Aorta (tissue), 5 donors: ENCODE measurements at regions not wholly inside any gene's neighbourhood (a gene's known extent, or its start where the extent isn't known, plus 50 kb on each side); places are given as distances from the start of the nearest gene placed in this dataset.

Source experiments
- ATAC-seq: fragments of 200-7000 bp; cut with Tn5 transposase; one replicate; pipeline ENCODE4 v1.9.1; 2022; ENCODE audit warnings: moderate library complexity; ENCODE audit not compliant: low FRiP score
- DNase-seq, 2 donors: peaks; one replicate each; pipeline ENCODE4 v3.0.0-alpha.2; 2020
- H3K27ac ChIP-seq, 2 donors: one replicate each; pipeline ENCODE4 v1.5.1; 2013; ENCODE audit warnings: low read length in 2 of 2, mild to moderate bottlenecking in 2 of 2, moderate library complexity in 2 of 2, control low read depth in 1 of 2, inconsistent platforms in 1 of 2, low read depth in 1 of 2
- H3K27me3 ChIP-seq, 2 donors: one replicate each; pipeline ENCODE4 v1.6.1; 2013; ENCODE audit warnings: control low read depth in 1 of 2, low read length in 1 of 2, mild to moderate bottlenecking in 1 of 2, moderate library complexity in 1 of 2; ENCODE audit not compliant: insufficient read depth in 2 of 2, control insufficient read depth in 1 of 2
- H3K36me3 ChIP-seq, 2 donors: one replicate each; pipeline ENCODE4 v1.6.1; 2013; ENCODE audit warnings: control low read depth in 1 of 2, low read length in 1 of 2, mild to moderate bottlenecking in 1 of 2; ENCODE audit not compliant: insufficient read depth in 2 of 2, control insufficient read depth in 1 of 2
- H3K4me1 ChIP-seq, 2 donors: one replicate each; pipeline ENCODE4 v1.6.1; 2013; ENCODE audit warnings: low read length in 2 of 2, control low read depth in 1 of 2, mild to moderate bottlenecking in 1 of 2, moderate library complexity in 1 of 2; ENCODE audit not compliant: insufficient read depth in 2 of 2, control insufficient read depth in 1 of 2
- H3K4me3 ChIP-seq, 2 donors: one replicate each; pipeline ENCODE4 v1.5.1; 2013; ENCODE audit warnings: low read length in 2 of 2, control low read depth in 1 of 2, mild to moderate bottlenecking in 1 of 2
- H3K9me3 ChIP-seq: one replicate; pipeline ENCODE4 v1.6.1; 2013; ENCODE audit warnings: mild to moderate bottlenecking, low read length; ENCODE audit not compliant: control insufficient read depth
- WGBS, 2 donors: extraction: QIAGEN DNeasy Blood & Tissue Kit; methylation state at CpG; one replicate each; pipeline ENCODE4 v1.1.7; 2013; 5-methylcytosine and 5-hydroxymethylcytosine counted together
- intact Hi-C, 2 donors: fragments of 100-400 bp; cut with DNase I; formaldehyde crosslinking; loops; one replicate each; pipeline versions ENCODE4 v1.14.2 to v1.15.0; 2022
- donor health status: healthy with polysubstance abuse.
- donor health status: Bipolar disorder and iron deficiency.
- donor health status: DM: no; HTN: no; CAD: no.
- donor health status: DM: no; HTN: no; CAD: no.
- donor health status: DM: yes; HTN: yes; CAD: no.

GRCh38 chr11:23997356-23997755 lies 499.5 kb upstream of the LUZP2 start:
- ATAC-seq (no peak), DNase-seq (no peak)
- Histone ChIP-seq H3K4me3 (no peak overlapping the region), H3K4me1 (no peaks in the 10 kb centered on the region), H3K27ac (no peak overlapping the region), H3K27me3 (no peaks in the 10 kb centered on the region), H3K9me3 (no peaks in the 10 kb centered on the region), H3K36me3 (no peaks in the 10 kb centered on the region)
- intact Hi-C loops = no loop called here
- WGBS, 2 donors = 92 to 96% methylated on average over 1 of the region's 1 CpG

- Histone ChIP-seq H3K36me3 (no peaks in the 10 kb centered on the region), H3K27ac (no peak overlapping the region), H3K27me3 (no peaks in the 10 kb centered on the region), H3K9me3 (no peaks in the 10 kb centered on the region), H3K4me3 (no peak overlapping the region), H3K4me1 (no peaks in the 10 kb centered on the region)
- no peak for DNase-seq
- no peak for ATAC-seq
- intact Hi-C loops = no loop called here
Observed at GRCh38 chr11:24005202-24005876, 491.5 kb upstream of the LUZP2 start.

- DNase-seq (no peak), ATAC-seq (no peak)
- 76 to 85% methylated on average over 3 of the region's 3 CpGs for WGBS, 2 donors
- Histone ChIP-seq H3K4me3 (no peak overlapping the region), H3K9me3 (no peaks in the 10 kb centered on the region), H3K36me3 (no peaks in the 10 kb centered on the region), H3K27me3 (no peaks in the 10 kb centered on the region), H3K27ac (no peak overlapping the region), H3K4me1 (no peaks in the 10 kb centered on the region)
- intact Hi-C loops = no loop called here
Observed at GRCh38 chr11:24043842-24044241, 453.0 kb upstream of the LUZP2 start.

GRCh38 chr11:24046731-24047130 lies 450.1 kb upstream of the LUZP2 start:
- 60 to 67% methylated on average over 1 of the region's 1 CpG for WGBS, 2 donors
- H3K4me3 ChIP-seq = no peak overlapping the region
- no peaks in the 10 kb centered on the region for H3K4me1 ChIP-seq
- no peak overlapping the region for H3K27ac ChIP-seq
- DNase-seq (no peak), ATAC-seq (no peak)
- H3K36me3 ChIP-seq = no peaks in the 10 kb centered on the region
- no peaks in the 10 kb centered on the region for H3K27me3 ChIP-seq
- no peaks in the 10 kb centered on the region for H3K9me3 ChIP-seq
- intact Hi-C loops = no loop called here

GRCh38 chr11:24056051-24056450 lies 440.8 kb upstream of the LUZP2 start:
- H3K9me3 ChIP-seq = no peaks in the 10 kb centered on the region
- intact Hi-C loops = no loop called here
- no peak overlapping the region for H3K4me3 ChIP-seq
- no peak for ATAC-seq
- no peaks in the 10 kb centered on the region for H3K4me1 ChIP-seq
- no peaks in the 10 kb centered on the region for H3K27me3 ChIP-seq
- H3K27ac ChIP-seq = no peak overlapping the region
- no peaks in the 10 kb centered on the region for H3K36me3 ChIP-seq
- no peak for DNase-seq

- ATAC-seq (no peak), DNase-seq (no peak)
- Histone ChIP-seq H3K9me3 (no peaks in the 10 kb centered on the region), H3K36me3 (no peaks in the 10 kb centered on the region), H3K4me3 (no peak overlapping the region), H3K4me1 (no peaks in the 10 kb centered on the region), H3K27ac (no peak overlapping the region), H3K27me3 (no peaks in the 10 kb centered on the region)
- 79 to 90% methylated on average over 3 of the region's 3 CpGs for WGBS, 2 donors
- intact Hi-C loops = no loop called here
Observed at GRCh38 chr11:24060125-24060524, 436.7 kb upstream of the LUZP2 start.

GRCh38 chr11:24064309-24064903 lies 432.4 kb upstream of the LUZP2 start:
- Histone ChIP-seq H3K36me3 (no peaks in the 10 kb centered on the region), H3K4me3 (no peak overlapping the region), H3K27ac (no peak overlapping the region), H3K4me1 (no peaks in the 10 kb centered on the region), H3K27me3 (no peaks in the 10 kb centered on the region), H3K9me3 (no peaks in the 10 kb centered on the region)
- no peak for DNase-seq
- WGBS, 2 donors = 59 to 73% methylated on average over 6 of the region's 6 CpGs
- intact Hi-C loops = no loop called here
- ATAC-seq = no peak

- no peak overlapping the region for H3K27ac ChIP-seq
- 81 to 96% methylated on average over 2 of the region's 2 CpGs for WGBS, 2 donors
- H3K36me3 ChIP-seq = no peaks in the 10 kb centered on the region
- intact Hi-C loops = no loop called here
- H3K27me3 ChIP-seq = no peaks in the 10 kb centered on the region
- no peak overlapping the region for H3K4me3 ChIP-seq
- ATAC-seq = no peak
- H3K4me1 ChIP-seq = no peaks in the 10 kb centered on the region
- DNase-seq = no peak
- H3K9me3 ChIP-seq = no peaks in the 10 kb centered on the region
Observed at GRCh38 chr11:24068197-24068596, 428.7 kb upstream of the LUZP2 start.

GRCh38 chr11:24070435-24070834 lies 426.4 kb upstream of the LUZP2 start:
- 92 to 95% methylated on average over 3 of the region's 3 CpGs for WGBS, 2 donors
- intact Hi-C loops = no loop called here
- Histone ChIP-seq H3K4me3 (no peak overlapping the region), H3K4me1 (no peaks in the 10 kb centered on the region), H3K36me3 (no peaks in the 10 kb centered on the region), H3K27ac (no peak overlapping the region), H3K27me3 (no peaks in the 10 kb centered on the region), H3K9me3 (no peaks in the 10 kb centered on the region)
- DNase-seq = no peak
- ATAC-seq = no peak
